Fibroblast of lung (primary cell): ENCODE measurements at regions not wholly inside any gene's neighbourhood (a gene's known extent, or its start where the extent isn't known, plus 50 kb on each side); places are given as distances from the start of the nearest gene placed in this dataset.
"Not testable (repeated sequence)": the region's sequence is repeated elsewhere in the genome, so short reads cannot be mapped to it uniquely, and the experiment has no call there.

Experiments used
- DNase-seq, 2 donors: peaks; one replicate each; pipeline versions ENCODE4 v3.0.0 to v3.0.0-alpha.2; 2010; ENCODE audit warnings: low read depth in 2 of 2
- H2AFZ ChIP-seq: 2 replicates; pipeline ENCODE4 v1.5.1; 2012; ENCODE audit warnings: low read length, control low read depth, inconsistent platforms
- H3K27ac ChIP-seq: 2 replicates; pipeline ENCODE4 v1.5.1; 2011; ENCODE audit warnings: low read length, control low read depth; ENCODE audit not compliant: insufficient read depth
- H3K27me3 ChIP-seq: 2 replicates; pipeline ENCODE4 v1.5.1; 2011; ENCODE audit warnings: mild to moderate bottlenecking, low read length; ENCODE audit not compliant: control insufficient read depth, insufficient read depth
- H3K36me3 ChIP-seq: 2 replicates; pipeline ENCODE4 v1.5.1; 2011; ENCODE audit warnings: low read length; ENCODE audit not compliant: control insufficient read depth, insufficient read depth
- H3K4me1 ChIP-seq: 2 replicates; pipeline ENCODE4 v1.5.1; 2011; ENCODE audit warnings: low read length; ENCODE audit not compliant: control insufficient read depth, insufficient read depth; ENCODE audit errors: extremely low read depth
- H3K4me2 ChIP-seq: 2 replicates; pipeline ENCODE4 v1.5.1; 2011; ENCODE audit warnings: low read length, control low read depth; ENCODE audit not compliant: insufficient read depth; ENCODE audit errors: extremely low read depth
- H3K4me3 ChIP-seq, 4 experiments: fragments of 200-600 bp in 1 of 4; sonication (generic) in 1 of 4; replicated peaks in 1 of 4; 2 replicates each; pipeline ENCODE4 v1.5.1; 2011 to 2016; ENCODE audit warnings: low read length in 4 of 4, low read depth in 3 of 4, mild to moderate bottlenecking in 3 of 4, control low read depth in 2 of 4, inconsistent platforms in 1 of 4, mixed read lengths in 1 of 4; ENCODE audit not compliant: insufficient read depth in 1 of 4; ENCODE audit errors: control extremely low read depth in 1 of 4
- H3K79me2 ChIP-seq: 2 replicates; pipeline ENCODE4 v1.5.1; 2012; ENCODE audit warnings: mild to moderate bottlenecking, low read length, inconsistent platforms; ENCODE audit not compliant: control insufficient read depth, insufficient read depth
- H3K9ac ChIP-seq: 2 replicates; pipeline ENCODE4 v1.5.1; 2011; ENCODE audit warnings: mild to moderate bottlenecking, low read length, control low read depth; ENCODE audit not compliant: insufficient read depth
- H3K9me3 ChIP-seq: 2 replicates; pipeline ENCODE4 v1.5.1; 2012; ENCODE audit warnings: low read depth, low read length; ENCODE audit not compliant: control insufficient read depth, insufficient read depth
- H4K20me1 ChIP-seq: 2 replicates; pipeline ENCODE4 v1.5.1; 2011; ENCODE audit warnings: low read length; ENCODE audit not compliant: control insufficient read depth, insufficient read depth; ENCODE audit errors: extremely low read depth
- EZH2 ChIP-seq: IDR thresholded peaks from 2 replicates; pipeline ENCODE4 v1.5.1; 2012; ENCODE audit warnings: low read length, control low read depth, mild to moderate bottlenecking; ENCODE audit errors: missing control alignments
- TF ChIP-seq, protein P1 (sequence below), 2 donors: IDR thresholded peaks in 1 of 2; conservative IDR thresholded peaks in 1 of 2; 1 replicate in 1 of 2; 2 replicates in 1 of 2; pipeline ENCODE4 v1.5.1; 2011 to 2012; ENCODE audit warnings: low read length in 2 of 2, control low read depth in 1 of 2, inconsistent platforms in 1 of 2, low read depth in 1 of 2, mild to moderate bottlenecking in 1 of 2

DNA sequence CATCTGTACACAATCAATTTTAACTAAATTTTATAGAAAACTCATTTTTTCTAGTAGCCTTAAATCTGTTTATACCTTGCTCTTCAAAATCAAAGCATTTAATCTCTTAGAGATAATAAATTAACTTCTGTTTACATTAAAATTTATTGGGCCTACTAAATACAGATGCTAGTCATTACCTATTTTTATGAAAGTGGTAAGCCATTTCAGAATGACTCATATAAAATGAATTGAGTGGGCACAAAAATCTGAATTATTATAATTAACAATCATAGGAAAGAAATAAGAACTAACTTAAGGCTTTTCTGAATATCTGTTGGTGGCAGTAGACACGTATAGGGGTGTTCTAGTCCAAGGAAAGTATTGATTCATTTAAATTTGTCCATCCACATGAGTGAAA, 157.9 kb downstream of the KCNJ2 start:
- Histone ChIP-seq H3K79me2 (no peaks in the 10 kb centered on the region), H3K9me3 (no peaks in the 10 kb centered on the region), H3K36me3 (no peaks in the 10 kb centered on the region), H4K20me1 (no peaks in the 10 kb centered on the region), H3K4me3 (no peak overlapping the region), H3K4me2 (no peak overlapping the region), H3K4me1 (no peaks in the 10 kb centered on the region), H2AFZ (no peak overlapping the region), H3K27ac (no peak overlapping the region), H3K27me3 (no peaks in the 10 kb centered on the region), H3K9ac (no peak overlapping the region)
- DNase-seq: no peak
- no peak for TF ChIP-seq EZH2
- TF ChIP-seq, protein P1, sequence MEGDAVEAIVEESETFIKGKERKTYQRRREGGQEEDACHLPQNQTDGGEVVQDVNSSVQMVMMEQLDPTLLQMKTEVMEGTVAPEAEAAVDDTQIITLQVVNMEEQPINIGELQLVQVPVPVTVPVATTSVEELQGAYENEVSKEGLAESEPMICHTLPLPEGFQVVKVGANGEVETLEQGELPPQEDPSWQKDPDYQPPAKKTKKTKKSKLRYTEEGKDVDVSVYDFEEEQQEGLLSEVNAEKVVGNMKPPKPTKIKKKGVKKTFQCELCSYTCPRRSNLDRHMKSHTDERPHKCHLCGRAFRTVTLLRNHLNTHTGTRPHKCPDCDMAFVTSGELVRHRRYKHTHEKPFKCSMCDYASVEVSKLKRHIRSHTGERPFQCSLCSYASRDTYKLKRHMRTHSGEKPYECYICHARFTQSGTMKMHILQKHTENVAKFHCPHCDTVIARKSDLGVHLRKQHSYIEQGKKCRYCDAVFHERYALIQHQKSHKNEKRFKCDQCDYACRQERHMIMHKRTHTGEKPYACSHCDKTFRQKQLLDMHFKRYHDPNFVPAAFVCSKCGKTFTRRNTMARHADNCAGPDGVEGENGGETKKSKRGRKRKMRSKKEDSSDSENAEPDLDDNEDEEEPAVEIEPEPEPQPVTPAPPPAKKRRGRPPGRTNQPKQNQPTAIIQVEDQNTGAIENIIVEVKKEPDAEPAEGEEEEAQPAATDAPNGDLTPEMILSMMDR (conservative IDR thresholded peaks at IDR 0.05 in 1 of 2, IDR thresholded peaks at IDR 0.05 in 1 of 2; ENCODE audit: low read depth in 1 of 2, low read length in 2 of 2): no peak

DNA sequence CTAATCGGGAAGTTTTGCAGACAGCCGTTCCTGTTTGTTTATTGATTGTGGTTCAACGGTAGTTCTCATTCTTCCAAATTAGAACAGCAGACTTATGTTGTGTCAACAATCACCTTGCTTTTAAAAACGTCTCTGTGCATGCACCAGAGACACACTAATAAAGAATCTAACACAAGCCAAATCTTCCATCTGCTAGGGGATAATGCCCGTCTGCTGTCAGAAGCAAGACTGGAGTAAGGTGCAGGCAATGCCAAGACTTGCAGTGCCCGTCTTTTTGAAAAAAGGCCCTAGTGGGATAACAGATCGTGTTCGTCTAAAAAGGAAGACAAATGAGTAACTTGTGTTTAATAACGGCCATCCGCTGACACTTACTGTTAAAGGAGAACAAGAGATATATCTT, 158.4 kb downstream of the KCNJ2 start:
- Histone ChIP-seq H3K79me2 (no peaks in the 10 kb centered on the region), H2AFZ (no peak overlapping the region), H3K36me3 (no peaks in the 10 kb centered on the region), H3K9me3 (no peaks in the 10 kb centered on the region), H3K27me3 (no peaks in the 10 kb centered on the region), H3K4me1 (no peaks in the 10 kb centered on the region), H4K20me1 (no peaks in the 10 kb centered on the region), H3K27ac (no peak overlapping the region), H3K4me3 (no peak overlapping the region), H3K9ac (no peak overlapping the region), H3K4me2 (no peak overlapping the region)
- no peak for TF ChIP-seq EZH2
- TF ChIP-seq, protein P1 (conservative IDR thresholded peaks at IDR 0.05 in 1 of 2, IDR thresholded peaks at IDR 0.05 in 1 of 2; ENCODE audit: low read depth in 1 of 2, low read length in 2 of 2): no peak
- no peak for DNase-seq

DNA sequence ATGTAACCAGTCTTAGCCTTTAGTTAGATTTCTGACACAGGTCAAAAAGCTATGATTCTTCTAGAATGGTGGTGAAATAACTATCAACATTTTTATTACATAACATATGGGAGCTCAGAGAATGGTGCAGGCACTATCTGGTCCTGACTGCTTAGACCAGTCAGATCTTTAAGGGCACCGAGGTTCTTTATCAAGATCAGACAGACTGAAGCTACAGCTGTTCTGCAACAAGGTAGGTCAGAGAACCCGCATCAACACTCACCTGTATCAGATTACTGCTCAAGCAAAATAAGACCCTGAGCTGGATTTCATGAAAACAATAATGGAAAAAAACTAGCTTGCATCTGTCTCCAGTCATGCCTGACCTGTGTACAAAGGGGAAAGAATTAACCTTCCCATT, 160.4 kb downstream of the KCNJ2 start:
- no peaks in the 10 kb centered on the region for H3K4me1 ChIP-seq
- H3K27me3 ChIP-seq: no peaks in the 10 kb centered on the region
- no peak overlapping the region for H3K4me2 ChIP-seq
- no peaks in the 10 kb centered on the region for H3K9me3 ChIP-seq
- TF ChIP-seq, protein P1 (conservative IDR thresholded peaks at IDR 0.05 in 1 of 2, IDR thresholded peaks at IDR 0.05 in 1 of 2; ENCODE audit: low read depth in 1 of 2, low read length in 2 of 2): no peak
- TF ChIP-seq EZH2: no peak
- no peak overlapping the region for H3K4me3 ChIP-seq
- H4K20me1 ChIP-seq: no peaks in the 10 kb centered on the region
- no peak overlapping the region for H2AFZ ChIP-seq
- no peaks in the 10 kb centered on the region for H3K79me2 ChIP-seq
- H3K36me3 ChIP-seq: no peaks in the 10 kb centered on the region
- no peak for DNase-seq
- no peak overlapping the region for H3K9ac ChIP-seq
- no peak overlapping the region for H3K27ac ChIP-seq

DNA sequence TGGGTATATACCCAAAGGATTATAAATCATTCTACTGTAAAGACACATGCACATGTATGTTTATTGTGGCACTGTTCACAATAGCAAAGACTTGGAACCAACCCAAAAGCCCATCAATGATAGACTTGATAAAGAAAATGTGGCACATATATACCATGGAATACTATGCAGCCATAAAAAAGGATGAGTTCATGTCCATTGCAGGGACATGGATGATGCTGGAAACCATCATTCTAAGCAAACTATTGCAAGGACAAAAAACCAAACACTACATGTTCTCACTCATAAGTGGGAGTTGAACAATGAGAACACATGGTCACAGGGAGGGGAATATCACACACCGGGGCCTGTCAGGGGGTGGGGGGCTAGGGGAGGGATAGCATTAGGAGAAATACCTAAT, 161.7 kb downstream of the KCNJ2 start:
- not testable (repeated sequence) for H3K27me3 ChIP-seq, DNase-seq, H3K36me3 ChIP-seq

More for the DNA sequence above, 161.7 kb downstream of the KCNJ2 start:
- not testable (repeated sequence) for H3K9me3 ChIP-seq, H3K27ac ChIP-seq, H2AFZ ChIP-seq, H4K20me1 ChIP-seq, H3K4me1 ChIP-seq, H3K9ac ChIP-seq, H3K4me2 ChIP-seq, H3K4me3 ChIP-seq, H3K79me2 ChIP-seq
